ENCODE measurements at regions not wholly inside any gene's neighbourhood (a gene's known extent, or its start where the extent isn't known, plus 50 kb on each side); places are given as distances from the start of the nearest gene placed in this dataset.
"Not testable (repeated sequence)": the region's sequence is repeated elsewhere in the genome, so short reads cannot be mapped to it uniquely, and the experiment has no call there.

GRCh38 chr10:4230036-4230435 is 445.0 kb upstream of the KLF6 start:
- no peak overlapping the region for H3K4me3 ChIP-seq (ENCODE audit: low read depth, low read length)
- no peak for TF ChIP-seq CTCF (IDR thresholded peaks at IDR 0.05; ENCODE audit: low read depth, low read length)

- no peak for TF ChIP-seq CTCF (IDR thresholded peaks at IDR 0.05; ENCODE audit: low read depth, low read length)
- H3K4me3 ChIP-seq (ENCODE audit: low read depth, low read length), result no peak overlapping the region
Observed at GRCh38 chr10:4229106-4229505, 444.1 kb upstream of the KLF6 start.

- no peak overlapping the region for H3K4me3 ChIP-seq (ENCODE audit: low read depth, low read length)
- no peak for TF ChIP-seq CTCF (IDR thresholded peaks at IDR 0.05; ENCODE audit: low read depth, low read length)
Observed at GRCh38 chr10:4227586-4227985, 442.6 kb upstream of the KLF6 start.

- H3K4me3 ChIP-seq (ENCODE audit: low read depth, low read length), result no peak overlapping the region
- TF ChIP-seq CTCF (IDR thresholded peaks at IDR 0.05; ENCODE audit: low read depth, low read length), result no peak
Observed at GRCh38 chr10:4226941-4227540, 442.0 kb upstream of the KLF6 start.

- TF ChIP-seq CTCF (IDR thresholded peaks at IDR 0.05; ENCODE audit: low read depth, low read length), result no peak
- no peak overlapping the region for H3K4me3 ChIP-seq (ENCODE audit: low read depth, low read length)
Observed at GRCh38 chr10:4224178-4224577, 439.2 kb upstream of the KLF6 start.

- not testable (repeated sequence) for H3K4me3 ChIP-seq (ENCODE audit: low read depth, low read length)
Observed at GRCh38 chr10:4221310-4221709, 436.3 kb upstream of the KLF6 start.

- no peak overlapping the region for H3K4me3 ChIP-seq (ENCODE audit: low read depth, low read length)
- TF ChIP-seq CTCF (IDR thresholded peaks at IDR 0.05; ENCODE audit: low read depth, low read length), result no peak
Observed at GRCh38 chr10:4219901-4220300, 434.9 kb upstream of the KLF6 start.

GRCh38 chr10:4217653-4218052 is 432.6 kb upstream of the KLF6 start:
- no peak overlapping the region for H3K4me3 ChIP-seq (ENCODE audit: low read depth, low read length)
- TF ChIP-seq CTCF (IDR thresholded peaks at IDR 0.05; ENCODE audit: low read depth, low read length), result no peak
